ENCODE measurements at regions not wholly inside any gene's neighbourhood (a gene's known extent, or its start where the extent isn't known, plus 50 kb on each side); places are given as distances from the start of the nearest gene placed in this dataset.
"Not testable (repeated sequence)": the region's sequence is repeated elsewhere in the genome, so short reads cannot be mapped to it uniquely, and the experiment has no call there.

- FAIRE-seq (no peak), DNase-seq (ENCODE audit: low read depth) (no peak)
Observed at GRCh38 chr1:29388884-29389283, 152.6 kb downstream of the PTPRU start.

GRCh38 chr1:29388170-29388569 lies 151.8 kb downstream of the PTPRU start:
- H2AFZ ChIP-seq (ENCODE audit: low read depth, low read length) = no peak overlapping the region
- no peak for FAIRE-seq
- TF ChIP-seq, protein P1, sequence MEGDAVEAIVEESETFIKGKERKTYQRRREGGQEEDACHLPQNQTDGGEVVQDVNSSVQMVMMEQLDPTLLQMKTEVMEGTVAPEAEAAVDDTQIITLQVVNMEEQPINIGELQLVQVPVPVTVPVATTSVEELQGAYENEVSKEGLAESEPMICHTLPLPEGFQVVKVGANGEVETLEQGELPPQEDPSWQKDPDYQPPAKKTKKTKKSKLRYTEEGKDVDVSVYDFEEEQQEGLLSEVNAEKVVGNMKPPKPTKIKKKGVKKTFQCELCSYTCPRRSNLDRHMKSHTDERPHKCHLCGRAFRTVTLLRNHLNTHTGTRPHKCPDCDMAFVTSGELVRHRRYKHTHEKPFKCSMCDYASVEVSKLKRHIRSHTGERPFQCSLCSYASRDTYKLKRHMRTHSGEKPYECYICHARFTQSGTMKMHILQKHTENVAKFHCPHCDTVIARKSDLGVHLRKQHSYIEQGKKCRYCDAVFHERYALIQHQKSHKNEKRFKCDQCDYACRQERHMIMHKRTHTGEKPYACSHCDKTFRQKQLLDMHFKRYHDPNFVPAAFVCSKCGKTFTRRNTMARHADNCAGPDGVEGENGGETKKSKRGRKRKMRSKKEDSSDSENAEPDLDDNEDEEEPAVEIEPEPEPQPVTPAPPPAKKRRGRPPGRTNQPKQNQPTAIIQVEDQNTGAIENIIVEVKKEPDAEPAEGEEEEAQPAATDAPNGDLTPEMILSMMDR (IDR thresholded peaks at IDR 0.05; ENCODE audit: insufficient read depth, low read depth, low read length) = no peak
- no peak for TF ChIP-seq EZH2 (IDR thresholded peaks at IDR 0.05; ENCODE audit: insufficient read depth, low read length)
- H3K36me3 Mint-ChIP-seq (ENCODE audit: low read depth, unreplicated experiment) = no peaks in the 10 kb centered on the region
- no peaks in the 10 kb centered on the region for H3K36me3 ChIP-seq (ENCODE audit: insufficient read depth, low read length)
- H3K27ac ChIP-seq (ENCODE audit: low read depth, low read length) = no peak overlapping the region
- H3K27me3 Mint-ChIP-seq (ENCODE audit: low read depth, unreplicated experiment) = peaks cover 51% of the 10 kb centered on the region
- peaks cover 7% of the 10 kb centered on the region for H3K4me1 Mint-ChIP-seq (ENCODE audit: low read depth, unreplicated experiment)
- H3K27ac Mint-ChIP-seq (ENCODE audit: unreplicated experiment) = no peak overlapping the region
- H3K4me3 ChIP-seq (ENCODE audit: insufficient read depth, low read depth, low read length) = no peak overlapping the region
- no peak overlapping the region for H3K9ac ChIP-seq (ENCODE audit: low read length)
- no peak for DNase-seq (ENCODE audit: low read depth)
- H3K4me3 Mint-ChIP-seq (ENCODE audit: unreplicated experiment) = no peak overlapping the region
- no peak overlapping the region for H3K4me2 ChIP-seq (ENCODE audit: low read length)
- H4K20me1 ChIP-seq (ENCODE audit: insufficient read depth, low read length) = no peaks in the 10 kb centered on the region
- H3K9me3 ChIP-seq (ENCODE audit: insufficient read depth, low read depth, low read length) = no peaks in the 10 kb centered on the region
- no peaks in the 10 kb centered on the region for H3K9me3 Mint-ChIP-seq (ENCODE audit: unreplicated experiment)
- no peaks in the 10 kb centered on the region for H3K79me2 ChIP-seq (ENCODE audit: insufficient read depth, low read length)
- H3K4me1 ChIP-seq (ENCODE audit: insufficient read depth, low read length) = peaks cover 13% of the 10 kb centered on the region
- peaks cover 3% of the 10 kb centered on the region for H3K27me3 ChIP-seq (ENCODE audit: insufficient read depth, low read length)

More at GRCh38 chr1:29388884-29389283, 152.6 kb downstream of the PTPRU start:
- Histone ChIP-seq H3K4me2 (ENCODE audit: low read length) (no peak overlapping the region), H2AFZ (ENCODE audit: low read depth, low read length) (no peak overlapping the region), H3K36me3 (ENCODE audit: insufficient read depth, low read length) (no peaks in the 10 kb centered on the region), H3K9me3 (ENCODE audit: insufficient read depth, low read depth, low read length) (no peaks in the 10 kb centered on the region), H3K4me3 (ENCODE audit: insufficient read depth, low read depth, low read length) (no peak overlapping the region), H3K79me2 (ENCODE audit: insufficient read depth, low read length) (no peaks in the 10 kb centered on the region), H3K4me1 (ENCODE audit: insufficient read depth, low read length) (peaks cover 6% of the 10 kb centered on the region), H3K27me3 (ENCODE audit: insufficient read depth, low read length) (peaks cover 3% of the 10 kb centered on the region), H4K20me1 (ENCODE audit: insufficient read depth, low read length) (no peaks in the 10 kb centered on the region), H3K9ac (ENCODE audit: low read length) (no peak overlapping the region), H3K27ac (ENCODE audit: low read depth, low read length) (no peak overlapping the region)
- no peaks in the 10 kb centered on the region for H3K9me3 Mint-ChIP-seq (ENCODE audit: unreplicated experiment)
- peaks cover 4% of the 10 kb centered on the region for H3K4me1 Mint-ChIP-seq (ENCODE audit: low read depth, unreplicated experiment)
- peaks cover 54% of the 10 kb centered on the region for H3K27me3 Mint-ChIP-seq (ENCODE audit: low read depth, unreplicated experiment)
- TF ChIP-seq, protein P1 (IDR thresholded peaks at IDR 0.05; ENCODE audit: insufficient read depth, low read depth, low read length) = no peak
- TF ChIP-seq EZH2 (IDR thresholded peaks at IDR 0.05; ENCODE audit: insufficient read depth, low read length) = no peak
- no peak overlapping the region for H3K27ac Mint-ChIP-seq (ENCODE audit: unreplicated experiment)
- no peak overlapping the region for H3K4me3 Mint-ChIP-seq (ENCODE audit: unreplicated experiment)
- no peaks in the 10 kb centered on the region for H3K36me3 Mint-ChIP-seq (ENCODE audit: low read depth, unreplicated experiment)

DNA sequence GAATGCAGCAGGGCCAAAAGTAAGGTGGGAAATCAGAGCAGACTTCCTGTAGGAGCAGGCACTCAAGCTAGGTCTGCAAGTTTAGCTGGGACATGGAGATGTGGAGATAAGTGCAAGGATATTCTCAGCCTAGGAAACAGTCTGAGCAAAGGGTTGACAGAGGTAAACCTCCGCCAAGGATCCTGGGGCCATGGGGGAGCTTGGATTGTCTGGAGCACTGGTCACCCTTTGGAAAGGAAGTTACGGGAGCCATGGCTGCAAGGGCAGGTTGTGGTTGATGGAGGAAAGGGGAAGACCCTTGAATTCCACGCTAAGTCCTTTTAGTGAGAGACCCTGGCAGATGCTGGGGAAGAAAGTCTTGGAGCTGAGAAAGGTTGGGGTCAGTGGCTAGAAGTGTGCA lies 150.9 kb downstream of the PTPRU start:
- TF ChIP-seq EZH2 (IDR thresholded peaks at IDR 0.05; ENCODE audit: insufficient read depth, low read length) = no peak
- H3K4me3 ChIP-seq (ENCODE audit: insufficient read depth, low read depth, low read length) = no peak overlapping the region
- Mint-ChIP-seq H3K4me1 (ENCODE audit: low read depth, unreplicated experiment) (peaks cover 7% of the 10 kb centered on the region), H3K27ac (ENCODE audit: unreplicated experiment) (no peak overlapping the region), H3K9me3 (ENCODE audit: unreplicated experiment) (no peaks in the 10 kb centered on the region), H3K36me3 (ENCODE audit: low read depth, unreplicated experiment) (no peaks in the 10 kb centered on the region), H3K27me3 (ENCODE audit: low read depth, unreplicated experiment) (peaks cover 41% of the 10 kb centered on the region), H3K4me3 (ENCODE audit: unreplicated experiment) (no peak overlapping the region)
- no peaks in the 10 kb centered on the region for H3K9me3 ChIP-seq (ENCODE audit: insufficient read depth, low read depth, low read length)
- H3K4me2 ChIP-seq (ENCODE audit: low read length) = no peak overlapping the region
- H3K79me2 ChIP-seq (ENCODE audit: insufficient read depth, low read length) = no peaks in the 10 kb centered on the region
- no peak for DNase-seq (ENCODE audit: low read depth)
- no peak overlapping the region for H2AFZ ChIP-seq (ENCODE audit: low read depth, low read length)
- no peak overlapping the region for H3K9ac ChIP-seq (ENCODE audit: low read length)
- FAIRE-seq = no peak
- H3K36me3 ChIP-seq (ENCODE audit: insufficient read depth, low read length) = no peaks in the 10 kb centered on the region
- peaks cover 3% of the 10 kb centered on the region for H3K27me3 ChIP-seq (ENCODE audit: insufficient read depth, low read length)
- H3K4me1 ChIP-seq (ENCODE audit: insufficient read depth, low read length) = peaks cover 14% of the 10 kb centered on the region
- H4K20me1 ChIP-seq (ENCODE audit: insufficient read depth, low read length) = no peaks in the 10 kb centered on the region
- H3K27ac ChIP-seq (ENCODE audit: low read depth, low read length) = no peak overlapping the region

GRCh38 chr1:29386453-29386852 lies 150.1 kb downstream of the PTPRU start:
- not testable (repeated sequence) for FAIRE-seq; H3K36me3 ChIP-seq (ENCODE audit: insufficient read depth, low read length); H3K4me3 ChIP-seq (ENCODE audit: insufficient read depth, low read depth, low read length); H3K4me3 Mint-ChIP-seq (ENCODE audit: unreplicated experiment); H2AFZ ChIP-seq (ENCODE audit: low read depth, low read length); H3K9me3 Mint-ChIP-seq (ENCODE audit: unreplicated experiment); H3K27ac ChIP-seq (ENCODE audit: low read depth, low read length); H4K20me1 ChIP-seq (ENCODE audit: insufficient read depth, low read length); H3K4me2 ChIP-seq (ENCODE audit: low read length); H3K9ac ChIP-seq (ENCODE audit: low read length); H3K27me3 ChIP-seq (ENCODE audit: insufficient read depth, low read length); H3K27ac Mint-ChIP-seq (ENCODE audit: unreplicated experiment); DNase-seq (ENCODE audit: low read depth); H3K79me2 ChIP-seq (ENCODE audit: insufficient read depth, low read length); H3K36me3 Mint-ChIP-seq (ENCODE audit: low read depth, unreplicated experiment); H3K9me3 ChIP-seq (ENCODE audit: insufficient read depth, low read depth, low read length); H3K4me1 Mint-ChIP-seq (ENCODE audit: low read depth, unreplicated experiment)
- H3K27me3 Mint-ChIP-seq (ENCODE audit: low read depth, unreplicated experiment) = peaks cover 38% of the 10 kb centered on the region
- peaks cover 14% of the 10 kb centered on the region for H3K4me1 ChIP-seq (ENCODE audit: insufficient read depth, low read length)
